ENCODE measurements at regions not wholly inside any gene's neighbourhood (a gene's known extent, or its start where the extent isn't known, plus 50 kb on each side); places are given as distances from the start of the nearest gene placed in this dataset.

GRCh38 chr11:119889111-119889510 lies 160.1 kb upstream of the NECTIN1 start:
- no peaks in the 10 kb centered on the region; the same call in 2 of the 3 replicates for H3K36me3 Mint-ChIP-seq (ENCODE audit: low read depth)
- H3K27me3 ChIP-seq (ENCODE audit: insufficient read depth), result no peaks in the 10 kb centered on the region
- H3K4me2 ChIP-seq, result no peak overlapping the region
- no peak overlapping the region for H3K4me3 ChIP-seq
- H3K27me3 Mint-ChIP-seq (ENCODE audit: insufficient read depth, low read depth, poor library complexity), result peaks cover 15% of the 10 kb centered on the region
- no peaks in the 10 kb centered on the region for H3K36me3 ChIP-seq (ENCODE audit: insufficient read depth)
- TF ChIP-seq EZH2phosphoT487 (IDR thresholded peaks at IDR 0.05; ENCODE audit: unreplicated experiment) (no peak), POLR2AphosphoS5 (IDR thresholded peaks at IDR 0.05; ENCODE audit: low read depth) (no peak), ZNF331 (CRISPR knock-in tag; IDR thresholded peaks at IDR 0.05; ENCODE audit: low read depth) (no peak), ZNF462 (CRISPR knock-in tag; IDR thresholded peaks at IDR 0.05) (no peak), REST (IDR thresholded peaks at IDR 0.05; ENCODE audit: unreplicated experiment) (no peak), JUNB (IDR thresholded peaks at IDR 0.05; ENCODE audit: unreplicated experiment) (no peak), STAT1 (IDR thresholded peaks at IDR 0.05; ENCODE audit: unreplicated experiment) (no peak), NANOG (IDR thresholded peaks at IDR 0.05; ENCODE audit: borderline replicate concordance) (no peak), CREB1 (CRISPR knock-in tag; IDR thresholded peaks at IDR 0.05; ENCODE audit: low read depth) (no peak), ZNF114 (CRISPR knock-in tag; IDR thresholded peaks at IDR 0.05) (no peak), ETS1 (IDR thresholded peaks at IDR 0.05) (no peak), EZH2 (IDR thresholded peaks at IDR 0.05; ENCODE audit: low read depth, unreplicated experiment) (no peak), CTCF (conservative IDR thresholded peaks at IDR 0.05; ENCODE audit: low read depth in 2 of 2) (no peak)
- H3K4me3 Mint-ChIP-seq, result no peak overlapping the region
- H4K20me1 ChIP-seq (replicated peaks; ENCODE audit: insufficient read depth), result no peaks in the 10 kb centered on the region
- H3K27ac ChIP-seq (ENCODE audit: low read depth), result no peak overlapping the region
- H2AFZ ChIP-seq, result no peak overlapping the region
- no peaks in the 10 kb centered on the region for H3F3A ChIP-seq (replicated peaks; ENCODE audit: low read depth)
- H3K9me2 ChIP-seq (ENCODE audit: insufficient read depth), result peaks cover 4% of the 10 kb centered on the region; the same call in 1 of the 2 replicates
- H3K9me3 Mint-ChIP-seq, result no peaks in the 10 kb centered on the region
- no peaks in the 10 kb centered on the region for H3K4me1 ChIP-seq (ENCODE audit: insufficient read depth)
- no peak overlapping the region for H3K27ac Mint-ChIP-seq
- H3K4me1 Mint-ChIP-seq, result peaks cover 15% of the 10 kb centered on the region
- H3K79me2 ChIP-seq (replicated peaks; ENCODE audit: insufficient read depth), result no peaks in the 10 kb centered on the region
- DNase-seq (ENCODE audit: low spot score) (no peak), ATAC-seq (no peak)
